Fibroblast of lung (primary cell): ENCODE measurements at regions not wholly inside any gene's neighbourhood (a gene's known extent, or its start where the extent isn't known, plus 50 kb on each side); places are given as distances from the start of the nearest gene placed in this dataset.

Experiments
- CTCF ChIP-seq, 2 donors: IDR thresholded peaks in 1 of 2; conservative IDR thresholded peaks in 1 of 2; 1 replicate in 1 of 2; 2 replicates in 1 of 2; pipeline ENCODE4 v1.5.1; 2011 to 2012; ENCODE audit warnings: low read length in 2 of 2, control low read depth in 1 of 2, inconsistent platforms in 1 of 2, low read depth in 1 of 2, mild to moderate bottlenecking in 1 of 2
- EZH2 ChIP-seq: IDR thresholded peaks from 2 replicates; pipeline ENCODE4 v1.5.1; 2012; ENCODE audit warnings: low read length, control low read depth, mild to moderate bottlenecking; ENCODE audit errors: missing control alignments

GRCh38 chr18:47611649-47612048, 318.8 kb downstream of the SMAD2 start:
- TF ChIP-seq CTCF (conservative IDR thresholded peaks at IDR 0.05 in 1 of 2, IDR thresholded peaks at IDR 0.05 in 1 of 2; ENCODE audit: low read depth in 1 of 2, low read length in 2 of 2) (no peak), EZH2 (no peak)
